Cardiac fibroblast (primary cell): ENCODE measurements at regions not wholly inside any gene's neighbourhood (a gene's known extent, or its start where the extent isn't known, plus 50 kb on each side); places are given as distances from the start of the nearest gene placed in this dataset.

Experiments
- DNase-seq, 2 donors: peaks; one replicate each; pipeline versions ENCODE4 v3.0.0 to v3.0.0-alpha.2; 2010; ENCODE audit warnings: low read depth in 2 of 2
- H3K4me3 ChIP-seq, 2 donors: replicated peaks in 1 of 2; 1 replicate in 1 of 2; 2 replicates in 1 of 2; pipeline ENCODE4 v1.5.1; 2011; ENCODE audit warnings: low read depth in 2 of 2, low read length in 2 of 2, mild to moderate bottlenecking in 2 of 2, moderate library complexity in 1 of 2
- TF ChIP-seq, protein P1 (sequence below): IDR thresholded peaks from one replicate; pipeline ENCODE4 v1.5.1; 2011; ENCODE audit warnings: low read depth, mild to moderate bottlenecking, low read length, inconsistent platforms

DNA sequence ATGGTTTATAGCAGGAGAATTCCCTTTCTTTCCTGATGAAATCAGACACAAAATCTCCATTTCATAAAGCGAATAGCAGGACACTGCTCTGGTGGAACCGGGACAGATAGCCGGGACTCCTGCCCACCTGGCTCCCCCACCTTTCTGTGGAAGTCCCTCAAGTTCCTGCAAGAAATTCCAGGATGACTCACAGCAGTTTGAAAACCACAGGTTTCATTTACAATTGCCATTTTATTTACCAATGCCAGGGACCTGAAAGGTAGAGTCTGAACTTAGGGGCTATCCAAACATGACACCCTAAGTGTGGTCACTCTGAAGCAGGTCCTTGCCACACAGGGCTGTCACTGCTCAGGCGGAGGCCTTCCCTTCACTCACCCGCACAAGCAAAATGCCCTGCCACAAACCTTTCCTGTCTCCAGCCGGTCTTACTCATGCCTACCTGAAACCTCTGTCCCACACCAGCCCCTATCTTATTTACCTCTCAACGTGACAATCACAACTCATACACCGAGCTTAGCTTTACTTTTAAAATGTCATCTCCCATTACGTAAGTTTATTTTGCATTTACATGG is 63.3 kb upstream of the TAF1L start:
- DNase-seq, result no peak

DNA sequence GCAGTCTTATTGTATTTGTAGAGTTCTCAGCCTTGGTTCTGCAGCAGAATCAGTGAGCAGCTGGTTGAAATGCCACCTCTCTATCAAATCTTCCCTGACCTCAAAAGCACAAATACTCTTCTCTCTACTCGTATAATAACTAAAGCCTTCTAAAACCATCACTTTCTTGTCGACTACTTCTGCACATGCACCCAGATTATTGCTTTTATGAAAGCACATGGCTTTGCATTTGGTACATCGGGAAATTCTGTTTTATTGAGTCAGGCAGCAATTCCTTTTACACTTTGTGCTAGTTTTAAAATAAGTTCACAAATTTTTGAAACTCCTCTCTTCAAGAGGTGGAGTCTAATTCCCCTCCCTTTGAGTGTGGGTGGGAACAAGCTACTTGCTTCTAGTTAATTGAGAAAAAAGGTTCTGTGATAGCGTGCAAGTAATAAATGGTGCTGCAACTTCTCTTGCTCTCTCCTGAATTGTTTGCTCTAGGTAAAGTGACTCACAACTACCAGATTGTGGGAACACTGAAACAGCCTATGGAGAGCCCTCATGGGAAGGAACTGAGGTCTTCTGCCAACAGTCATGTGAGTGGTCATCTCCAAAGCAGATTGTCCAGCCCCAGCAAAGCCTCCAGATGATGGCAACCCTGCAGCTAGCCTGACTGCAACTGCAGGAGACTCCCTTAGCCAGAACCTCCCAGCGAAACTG is 66.0 kb upstream of the TAF1L start:
- H3K4me3 ChIP-seq, result no peak overlapping the region
- no peak for DNase-seq
- TF ChIP-seq, protein P1, sequence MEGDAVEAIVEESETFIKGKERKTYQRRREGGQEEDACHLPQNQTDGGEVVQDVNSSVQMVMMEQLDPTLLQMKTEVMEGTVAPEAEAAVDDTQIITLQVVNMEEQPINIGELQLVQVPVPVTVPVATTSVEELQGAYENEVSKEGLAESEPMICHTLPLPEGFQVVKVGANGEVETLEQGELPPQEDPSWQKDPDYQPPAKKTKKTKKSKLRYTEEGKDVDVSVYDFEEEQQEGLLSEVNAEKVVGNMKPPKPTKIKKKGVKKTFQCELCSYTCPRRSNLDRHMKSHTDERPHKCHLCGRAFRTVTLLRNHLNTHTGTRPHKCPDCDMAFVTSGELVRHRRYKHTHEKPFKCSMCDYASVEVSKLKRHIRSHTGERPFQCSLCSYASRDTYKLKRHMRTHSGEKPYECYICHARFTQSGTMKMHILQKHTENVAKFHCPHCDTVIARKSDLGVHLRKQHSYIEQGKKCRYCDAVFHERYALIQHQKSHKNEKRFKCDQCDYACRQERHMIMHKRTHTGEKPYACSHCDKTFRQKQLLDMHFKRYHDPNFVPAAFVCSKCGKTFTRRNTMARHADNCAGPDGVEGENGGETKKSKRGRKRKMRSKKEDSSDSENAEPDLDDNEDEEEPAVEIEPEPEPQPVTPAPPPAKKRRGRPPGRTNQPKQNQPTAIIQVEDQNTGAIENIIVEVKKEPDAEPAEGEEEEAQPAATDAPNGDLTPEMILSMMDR, result no peak

More for the DNA sequence above, 63.3 kb upstream of the TAF1L start:
- TF ChIP-seq, protein P1, result no peak
- H3K4me3 ChIP-seq, result no peak overlapping the region

DNA sequence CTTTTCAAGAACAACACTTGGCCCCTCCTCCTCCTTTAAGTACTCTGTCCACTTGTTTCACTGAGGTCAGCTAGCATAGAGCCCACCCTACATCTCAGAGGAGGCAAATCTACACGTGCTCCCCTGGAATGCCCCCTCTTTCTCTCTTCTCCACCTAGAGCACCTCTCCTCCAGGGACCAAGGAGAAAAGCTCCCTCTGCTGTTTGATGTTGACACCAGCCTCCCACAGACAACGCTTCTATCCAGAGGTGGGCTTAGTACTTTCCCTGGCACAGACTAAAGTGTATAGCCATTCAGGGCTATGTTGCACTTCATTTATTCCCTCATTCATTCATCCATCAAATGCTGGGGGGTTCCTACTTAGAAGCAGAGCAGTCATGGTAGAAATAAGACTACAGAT is 68.2 kb upstream of the TAF1L start:
- TF ChIP-seq, protein P1, result no peak
- no peak overlapping the region for H3K4me3 ChIP-seq
- DNase-seq, result no peak

DNA sequence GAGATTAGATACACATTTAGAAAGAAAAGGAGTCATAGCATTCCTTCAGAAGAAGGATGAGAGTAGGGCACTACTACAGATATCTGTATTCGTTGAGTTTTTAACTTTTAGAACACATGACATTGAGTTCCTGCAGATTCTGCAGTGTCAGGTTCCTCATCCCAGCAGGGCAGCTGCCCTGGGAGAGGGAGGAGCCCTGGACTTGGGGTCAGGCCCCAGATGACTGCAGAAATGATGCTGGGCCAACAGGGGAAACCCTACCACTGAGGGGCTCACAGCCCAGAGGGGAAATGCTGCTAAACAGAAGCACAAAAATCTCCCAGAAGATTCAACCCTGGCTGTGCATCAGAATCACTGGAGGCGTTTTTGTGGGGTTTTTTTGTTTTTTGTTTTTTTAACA is 68.9 kb upstream of the TAF1L start:
- TF ChIP-seq, protein P1, result no peak
- H3K4me3 ChIP-seq, result no peak overlapping the region
- no peak for DNase-seq

DNA sequence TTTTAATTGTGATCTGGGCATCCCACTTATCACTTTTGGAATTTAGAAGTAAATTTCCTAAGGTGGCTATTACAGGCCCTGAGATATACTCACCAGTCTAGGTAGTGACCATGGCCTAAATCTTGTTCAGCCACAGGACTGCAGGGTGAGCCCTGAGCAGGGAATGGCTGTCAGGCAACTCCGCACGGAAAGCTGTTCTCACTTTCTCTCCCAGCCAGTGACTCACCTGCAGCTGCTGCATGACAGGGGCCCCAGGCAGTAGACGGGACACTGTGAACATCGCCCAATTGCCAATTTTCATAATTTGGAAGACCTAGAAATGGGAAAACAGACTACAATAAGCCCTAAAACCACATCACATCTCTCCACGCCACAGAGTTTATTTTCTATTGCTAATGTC is 69.6 kb upstream of the TAF1L start:
- TF ChIP-seq, protein P1, result no peak
- peak in 1 of 2 donors; percentile 41 for DNase-seq
- no peak overlapping the region for H3K4me3 ChIP-seq

DNA sequence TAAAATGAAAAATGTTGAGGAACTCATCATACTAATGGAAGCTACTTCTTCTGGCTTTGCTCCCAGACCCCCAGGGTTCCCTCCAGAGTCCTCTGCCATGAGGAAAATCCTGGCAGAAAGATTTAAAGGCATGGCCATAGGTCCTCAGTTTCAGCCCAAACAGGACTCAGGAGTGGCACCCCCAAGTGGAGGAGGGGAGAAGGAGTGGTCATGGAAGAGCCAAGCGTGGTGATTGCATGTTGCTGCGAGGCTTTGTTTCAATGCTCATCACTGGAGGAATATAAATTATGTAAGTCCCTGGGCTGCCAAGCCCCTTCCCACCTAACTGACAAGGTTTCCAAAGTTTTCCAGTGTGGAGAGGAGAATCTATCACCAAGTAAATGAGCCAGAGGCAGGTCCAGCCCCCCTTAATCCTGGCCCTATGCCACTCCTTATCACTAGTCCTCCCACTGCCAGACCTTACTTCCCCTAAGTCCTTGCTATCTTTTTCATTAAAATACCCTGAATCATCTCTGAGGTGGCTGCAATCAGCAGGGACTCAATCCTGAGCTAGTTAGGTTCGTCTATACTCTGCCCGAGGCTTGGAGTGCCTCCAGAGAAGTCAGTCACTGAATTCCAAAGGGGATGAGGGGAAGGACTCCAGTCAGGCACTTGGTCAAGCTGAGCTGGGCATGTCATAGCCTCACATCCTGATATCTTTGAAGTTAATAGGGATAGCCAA is 70.7 kb upstream of the TAF1L start:
- TF ChIP-seq, protein P1, result no peak
- DNase-seq, result peak in 1 of 2 donors; percentile 17
- H3K4me3 ChIP-seq, result no peak overlapping the region
